ENCODE measurements at regions not wholly inside any gene's neighbourhood (a gene's known extent, or its start where the extent isn't known, plus 50 kb on each side); places are given as distances from the start of the nearest gene placed in this dataset.

DNA sequence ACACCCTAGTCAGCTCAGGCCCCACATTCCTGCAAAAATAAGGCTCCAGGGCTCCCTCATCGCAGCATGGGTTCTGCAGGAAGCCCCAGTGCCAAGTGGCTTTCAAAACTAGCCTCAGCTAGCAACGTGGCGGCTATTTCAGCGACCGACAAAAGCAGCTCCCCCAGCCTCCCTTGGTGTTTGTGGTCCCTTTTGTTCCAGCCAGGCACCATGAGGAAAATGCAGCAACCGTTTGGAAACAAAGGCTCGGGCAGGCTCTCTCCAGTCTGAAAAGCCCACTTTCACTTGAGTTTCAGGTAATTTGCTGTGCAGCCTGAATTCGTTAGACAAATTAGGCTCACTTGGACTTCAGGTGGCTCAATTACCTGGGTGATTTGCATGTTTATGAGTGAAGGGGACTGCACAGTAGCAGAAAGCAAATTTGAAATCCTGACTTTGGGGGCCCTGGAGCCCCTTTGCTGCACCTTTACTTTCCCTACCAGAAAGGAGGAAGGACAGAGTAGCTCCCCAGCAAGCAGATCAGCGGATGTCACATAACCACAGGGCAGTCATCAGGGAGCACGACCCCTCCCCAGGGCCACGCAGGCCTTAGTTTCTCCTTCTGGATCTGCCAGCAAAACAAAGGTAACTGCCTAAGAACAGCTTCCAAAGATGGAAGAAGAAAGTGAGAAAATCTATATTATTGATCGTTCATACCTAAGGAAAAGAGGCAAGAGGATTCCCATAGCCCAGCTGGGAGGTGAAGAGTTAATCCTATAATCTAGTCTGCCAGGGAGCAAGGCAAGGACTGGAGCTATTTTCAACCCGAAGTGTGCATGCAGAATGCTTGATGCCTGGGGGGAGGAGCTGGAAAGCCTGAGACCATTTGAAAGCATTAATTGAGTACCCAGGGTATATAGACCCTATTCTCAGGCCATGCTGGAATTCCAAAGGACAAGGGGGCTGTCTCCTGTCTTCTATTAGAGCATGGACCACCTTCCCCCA, 143.1 kb upstream of the SDK2 start:
- no peak overlapping the region for H3K4me3 ChIP-seq
- DNase-seq: no peak
- intact Hi-C loops (cut with DNase I; ENCODE audit: low total_unique reads) (no loop called here), in situ Hi-C loops (cut with MboI; ENCODE audit: low pct_ligation_motif_present in 1 of 4, low pct_unique_long_range_greater_than_20kb in 1 of 4, low sequenced_read_pairs in 3 of 4) (no loop called here)
- H3K4me1 ChIP-seq: peaks cover 0 to 15% (median 7%) of the 10 kb centered on the region in 4 donors
- no peak overlapping the region for H3K27ac ChIP-seq
- no peaks in the 10 kb centered on the region for H3K9me3 ChIP-seq
- 74 to 79% methylated on average over 4 to 13 of the region's 13 CpGs for WGBS, 2 donors (ENCODE audit: low coverage in 1 of 2)
- peaks cover 21% of the 10 kb centered on the region for H3K27me3 ChIP-seq
- TF ChIP-seq EP300 (IDR thresholded peaks at IDR 0.05; ENCODE audit: low read depth) (no peak), POLR2AphosphoS5 (IDR thresholded peaks at IDR 0.05) (no peak), POLR2A (IDR thresholded peaks at IDR 0.05) (no peak)
- TF ChIP-seq, protein P1, sequence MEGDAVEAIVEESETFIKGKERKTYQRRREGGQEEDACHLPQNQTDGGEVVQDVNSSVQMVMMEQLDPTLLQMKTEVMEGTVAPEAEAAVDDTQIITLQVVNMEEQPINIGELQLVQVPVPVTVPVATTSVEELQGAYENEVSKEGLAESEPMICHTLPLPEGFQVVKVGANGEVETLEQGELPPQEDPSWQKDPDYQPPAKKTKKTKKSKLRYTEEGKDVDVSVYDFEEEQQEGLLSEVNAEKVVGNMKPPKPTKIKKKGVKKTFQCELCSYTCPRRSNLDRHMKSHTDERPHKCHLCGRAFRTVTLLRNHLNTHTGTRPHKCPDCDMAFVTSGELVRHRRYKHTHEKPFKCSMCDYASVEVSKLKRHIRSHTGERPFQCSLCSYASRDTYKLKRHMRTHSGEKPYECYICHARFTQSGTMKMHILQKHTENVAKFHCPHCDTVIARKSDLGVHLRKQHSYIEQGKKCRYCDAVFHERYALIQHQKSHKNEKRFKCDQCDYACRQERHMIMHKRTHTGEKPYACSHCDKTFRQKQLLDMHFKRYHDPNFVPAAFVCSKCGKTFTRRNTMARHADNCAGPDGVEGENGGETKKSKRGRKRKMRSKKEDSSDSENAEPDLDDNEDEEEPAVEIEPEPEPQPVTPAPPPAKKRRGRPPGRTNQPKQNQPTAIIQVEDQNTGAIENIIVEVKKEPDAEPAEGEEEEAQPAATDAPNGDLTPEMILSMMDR (IDR thresholded peaks at IDR 0.05): no peak
- H3K36me3 ChIP-seq: no peaks in the 10 kb centered on the region

DNA sequence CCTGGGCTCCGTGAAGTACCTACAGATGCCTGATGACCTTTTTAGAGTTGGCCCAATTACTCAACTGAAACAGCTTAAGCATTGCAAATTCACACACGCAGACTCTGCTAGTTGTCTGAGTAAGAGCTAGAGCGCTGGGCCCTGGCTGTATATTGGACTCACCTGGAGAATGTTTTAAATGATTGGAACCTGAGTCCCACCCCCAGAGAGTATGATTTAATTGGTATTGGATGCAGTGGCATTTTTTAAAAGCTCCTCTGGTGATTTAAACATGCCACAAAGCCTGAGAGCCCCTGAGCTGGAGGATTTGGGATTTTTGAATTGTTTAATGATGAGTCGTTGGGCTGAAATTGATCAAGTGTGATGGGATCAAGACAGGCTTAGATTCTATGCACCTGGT, 143.9 kb upstream of the SDK2 start:
- no peaks in the 10 kb centered on the region for H3K9me3 ChIP-seq
- H3K4me3 ChIP-seq: no peak overlapping the region
- TF ChIP-seq POLR2A (IDR thresholded peaks at IDR 0.05) (no peak), EP300 (IDR thresholded peaks at IDR 0.05; ENCODE audit: low read depth) (no peak), POLR2AphosphoS5 (IDR thresholded peaks at IDR 0.05) (no peak)
- TF ChIP-seq, protein P1 (IDR thresholded peaks at IDR 0.05): no peak
- 50 to 79% methylated on average over 1 to 4 of the region's 4 CpGs for WGBS, 2 donors (ENCODE audit: low coverage in 1 of 2)
- H3K4me1 ChIP-seq: peaks cover 0 to 15% (median 7%) of the 10 kb centered on the region in 4 donors
- intact Hi-C loops (cut with DNase I; ENCODE audit: low total_unique reads) (no loop called here), in situ Hi-C loops (cut with MboI; ENCODE audit: low pct_ligation_motif_present in 1 of 4, low pct_unique_long_range_greater_than_20kb in 1 of 4, low sequenced_read_pairs in 3 of 4) (no loop called here)
- no peak overlapping the region for H3K27ac ChIP-seq
- no peak for DNase-seq
- H3K36me3 ChIP-seq: no peaks in the 10 kb centered on the region
- peaks cover 18% of the 10 kb centered on the region for H3K27me3 ChIP-seq

DNA sequence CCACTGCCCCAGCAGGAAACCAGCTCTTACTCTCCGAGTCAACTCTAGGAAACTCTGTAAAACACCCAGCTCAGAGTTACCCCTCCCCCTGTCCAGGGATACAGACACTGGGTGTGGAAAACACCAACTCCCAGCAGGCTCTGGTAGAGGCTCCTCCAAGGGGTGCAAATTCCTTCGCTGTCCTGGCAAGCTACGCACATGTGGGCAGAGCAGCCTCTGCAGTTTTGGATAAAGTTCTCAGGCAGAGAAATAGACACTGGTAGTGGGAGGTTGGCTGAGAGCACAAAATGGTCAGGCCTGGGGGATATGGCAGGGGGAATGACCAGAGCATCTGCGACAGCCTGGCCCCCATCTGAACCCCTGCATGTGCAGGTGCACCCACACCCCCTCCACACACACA, 146.9 kb upstream of the SDK2 start:
- intact Hi-C loops (cut with DNase I; ENCODE audit: low total_unique reads) (no loop called here), in situ Hi-C loops (cut with MboI; ENCODE audit: low pct_ligation_motif_present in 1 of 4, low pct_unique_long_range_greater_than_20kb in 1 of 4, low sequenced_read_pairs in 3 of 4) (no loop called here)
- H3K4me1 ChIP-seq: peaks cover 0 to 6% (median 5%) of the 10 kb centered on the region in 4 donors
- no peak overlapping the region for H3K4me3 ChIP-seq
- DNase-seq: no peak
- H3K36me3 ChIP-seq: no peaks in the 10 kb centered on the region
- H3K27me3 ChIP-seq: no peaks in the 10 kb centered on the region
- H3K27ac ChIP-seq: no peak overlapping the region
- H3K9me3 ChIP-seq: no peaks in the 10 kb centered on the region
- TF ChIP-seq POLR2A (IDR thresholded peaks at IDR 0.05): no peak
- no peak for TF ChIP-seq EP300 (IDR thresholded peaks at IDR 0.05; ENCODE audit: low read depth)
- WGBS, 2 donors (ENCODE audit: low coverage in 1 of 2): 78% methylated on average over 4 of the region's 4 CpGs; no CpG with 5 or more reads in 1 of the 2 donors

DNA sequence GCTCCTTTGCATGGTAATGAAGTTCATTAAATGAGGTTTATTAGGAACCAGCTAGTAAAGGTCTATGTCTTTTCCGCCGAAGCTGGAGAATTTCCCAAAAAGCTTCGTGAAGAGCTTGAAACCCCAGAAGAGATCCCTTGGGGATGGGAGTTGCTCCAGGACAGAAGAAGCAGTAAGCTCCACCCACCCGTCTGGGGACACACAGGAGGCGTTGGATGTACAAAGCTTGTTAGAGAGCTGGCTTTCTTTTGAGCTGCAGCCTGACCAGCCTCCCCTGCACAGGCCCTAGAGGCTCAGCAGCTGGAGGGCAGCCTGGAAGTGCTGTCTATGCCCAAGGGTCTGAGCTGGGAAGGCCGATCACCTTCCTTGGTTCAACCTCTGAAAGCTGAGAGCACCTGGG, 147.4 kb upstream of the SDK2 start:
- intact Hi-C loops (cut with DNase I; ENCODE audit: low total_unique reads): no loop called here
- 80 to 83% methylated on average over 1 to 6 of the region's 6 CpGs for WGBS, 2 donors (ENCODE audit: low coverage in 1 of 2)
- Histone ChIP-seq H3K27me3 (no peaks in the 10 kb centered on the region), H3K4me3 (no peak overlapping the region), H3K27ac (no peak overlapping the region), H3K9me3 (no peaks in the 10 kb centered on the region), H3K36me3 (no peaks in the 10 kb centered on the region), H3K4me1 (peaks cover 0 to 2% (median under 1%) of the 10 kb centered on the region in 4 donors)
- TF ChIP-seq POLR2A (IDR thresholded peaks at IDR 0.05): no peak
- no peak for TF ChIP-seq POLR2AphosphoS5 (IDR thresholded peaks at IDR 0.05)
- TF ChIP-seq, protein P1 (IDR thresholded peaks at IDR 0.05): no peak
- no peak for TF ChIP-seq EP300 (IDR thresholded peaks at IDR 0.05; ENCODE audit: low read depth)
- no peak for DNase-seq
- in situ Hi-C loops (cut with MboI; ENCODE audit: low pct_ligation_motif_present in 1 of 4, low pct_unique_long_range_greater_than_20kb in 1 of 4, low sequenced_read_pairs in 3 of 4): no loop called here

All from transverse colon (tissue), 4 donors.